ENCODE measurements at regions not wholly inside any gene's neighbourhood (a gene's known extent, or its start where the extent isn't known, plus 50 kb on each side); places are given as distances from the start of the nearest gene placed in this dataset.

- H3K9ac ChIP-seq (ENCODE audit: low read length in 3 of 3) = no peak overlapping the region
- no peak for FAIRE-seq
- TF ChIP-seq, protein P1, sequence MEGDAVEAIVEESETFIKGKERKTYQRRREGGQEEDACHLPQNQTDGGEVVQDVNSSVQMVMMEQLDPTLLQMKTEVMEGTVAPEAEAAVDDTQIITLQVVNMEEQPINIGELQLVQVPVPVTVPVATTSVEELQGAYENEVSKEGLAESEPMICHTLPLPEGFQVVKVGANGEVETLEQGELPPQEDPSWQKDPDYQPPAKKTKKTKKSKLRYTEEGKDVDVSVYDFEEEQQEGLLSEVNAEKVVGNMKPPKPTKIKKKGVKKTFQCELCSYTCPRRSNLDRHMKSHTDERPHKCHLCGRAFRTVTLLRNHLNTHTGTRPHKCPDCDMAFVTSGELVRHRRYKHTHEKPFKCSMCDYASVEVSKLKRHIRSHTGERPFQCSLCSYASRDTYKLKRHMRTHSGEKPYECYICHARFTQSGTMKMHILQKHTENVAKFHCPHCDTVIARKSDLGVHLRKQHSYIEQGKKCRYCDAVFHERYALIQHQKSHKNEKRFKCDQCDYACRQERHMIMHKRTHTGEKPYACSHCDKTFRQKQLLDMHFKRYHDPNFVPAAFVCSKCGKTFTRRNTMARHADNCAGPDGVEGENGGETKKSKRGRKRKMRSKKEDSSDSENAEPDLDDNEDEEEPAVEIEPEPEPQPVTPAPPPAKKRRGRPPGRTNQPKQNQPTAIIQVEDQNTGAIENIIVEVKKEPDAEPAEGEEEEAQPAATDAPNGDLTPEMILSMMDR (IDR thresholded peaks at IDR 0.05; ENCODE audit: borderline replicate concordance, extremely low read depth, insufficient read depth) = no peak
These were observed 108.6 kb upstream of the CCDC150 start for GRCh38 chr2:196530910-196531309.

DNA sequence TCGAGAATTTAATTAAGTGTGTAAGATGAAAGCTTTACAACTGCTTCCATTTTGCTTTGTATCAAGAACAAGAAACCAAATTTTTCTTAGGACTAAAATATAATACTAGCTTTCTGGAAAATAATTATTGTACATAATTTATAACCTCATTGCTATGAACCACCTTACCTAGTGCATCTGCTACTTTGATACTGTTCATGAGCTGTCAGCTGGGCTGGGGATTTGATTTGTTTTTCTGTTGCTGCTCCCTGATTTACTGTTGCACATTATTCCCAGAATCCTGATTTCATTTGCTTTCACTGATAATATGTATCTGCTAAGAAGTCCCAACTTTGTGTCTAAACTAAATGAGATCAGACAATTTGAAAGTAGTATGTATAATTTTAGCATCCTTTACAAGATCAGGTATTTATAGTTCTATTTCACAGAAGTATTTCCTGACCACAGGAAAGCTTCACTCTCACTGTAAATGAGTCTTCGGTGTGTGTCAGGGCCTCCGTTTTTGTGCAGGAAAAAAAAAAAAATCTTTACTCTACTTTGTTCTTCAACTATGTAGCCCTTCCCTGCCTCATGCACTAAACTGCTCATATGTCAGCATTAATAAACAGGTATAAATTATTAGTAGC is 105.6 kb upstream of the CCDC150 start:
- TF ChIP-seq, protein P1 (IDR thresholded peaks at IDR 0.05; ENCODE audit: borderline replicate concordance, extremely low read depth, insufficient read depth) = no peak
- no peaks in the 10 kb centered on the region for H3K27me3 ChIP-seq (ENCODE audit: control insufficient read depth, insufficient read depth, low read length)
- FAIRE-seq = no peak
- intact Hi-C loops (cut with DNase I) = no loop called here
- H3K4me3 ChIP-seq (ENCODE audit: low read length in 3 of 3) = no peak overlapping the region
- H3K27ac ChIP-seq (ENCODE audit: low read depth in 2 of 2, low read length in 2 of 2) = no peak overlapping the region
- H3K9me3 ChIP-seq (ENCODE audit: control insufficient read depth in 2 of 3, insufficient read depth in 1 of 3, low read length in 3 of 3) = no peaks in the 10 kb centered on the region
- no peaks in the 10 kb centered on the region for H3K4me1 ChIP-seq (ENCODE audit: control insufficient read depth in 2 of 3, insufficient read depth in 2 of 3, low read depth in 1 of 3, low read length in 3 of 3)
- H3K9ac ChIP-seq (ENCODE audit: low read length in 3 of 3) = no peak overlapping the region
- no peaks in the 10 kb centered on the region for H3K36me3 ChIP-seq (ENCODE audit: control insufficient read depth in 2 of 3, insufficient read depth in 3 of 3, low read length in 3 of 3)
- DNase-seq = no peak

More at GRCh38 chr2:196530910-196531309, 108.6 kb upstream of the CCDC150 start:
- Histone ChIP-seq H3K27me3 (ENCODE audit: control insufficient read depth, insufficient read depth, low read length) (no peaks in the 10 kb centered on the region), H3K9me3 (ENCODE audit: control insufficient read depth in 2 of 3, insufficient read depth in 1 of 3, low read length in 3 of 3) (no peaks in the 10 kb centered on the region), H3K4me1 (ENCODE audit: control insufficient read depth in 2 of 3, insufficient read depth in 2 of 3, low read depth in 1 of 3, low read length in 3 of 3) (no peaks in the 10 kb centered on the region), H3K27ac (ENCODE audit: low read depth in 2 of 2, low read length in 2 of 2) (no peak overlapping the region), H3K4me3 (ENCODE audit: low read length in 3 of 3) (no peak overlapping the region), H3K36me3 (ENCODE audit: control insufficient read depth in 2 of 3, insufficient read depth in 3 of 3, low read length in 3 of 3) (no peaks in the 10 kb centered on the region)
- no peak for DNase-seq
- intact Hi-C loops (cut with DNase I) = no loop called here

GRCh38 chr2:196534495-196534894 is 105.0 kb upstream of the CCDC150 start:
- DNase-seq (no peak), FAIRE-seq (no peak)
- no peak overlapping the region for H3K9ac ChIP-seq (ENCODE audit: low read length in 3 of 3)
- no peaks in the 10 kb centered on the region for H3K27me3 ChIP-seq (ENCODE audit: control insufficient read depth, insufficient read depth, low read length)
- no peak overlapping the region for H3K27ac ChIP-seq (ENCODE audit: low read depth in 2 of 2, low read length in 2 of 2)
- TF ChIP-seq, protein P1 (IDR thresholded peaks at IDR 0.05; ENCODE audit: borderline replicate concordance, extremely low read depth, insufficient read depth) = no peak
- intact Hi-C loops (cut with DNase I) = no loop called here
- H3K9me3 ChIP-seq (ENCODE audit: control insufficient read depth in 2 of 3, insufficient read depth in 1 of 3, low read length in 3 of 3) = no peaks in the 10 kb centered on the region
- H3K36me3 ChIP-seq (ENCODE audit: control insufficient read depth in 2 of 3, insufficient read depth in 3 of 3, low read length in 3 of 3) = no peaks in the 10 kb centered on the region
- no peak overlapping the region for H3K4me3 ChIP-seq (ENCODE audit: low read length in 3 of 3)
- H3K4me1 ChIP-seq (ENCODE audit: control insufficient read depth in 2 of 3, insufficient read depth in 2 of 3, low read depth in 1 of 3, low read length in 3 of 3) = no peaks in the 10 kb centered on the region

DNA sequence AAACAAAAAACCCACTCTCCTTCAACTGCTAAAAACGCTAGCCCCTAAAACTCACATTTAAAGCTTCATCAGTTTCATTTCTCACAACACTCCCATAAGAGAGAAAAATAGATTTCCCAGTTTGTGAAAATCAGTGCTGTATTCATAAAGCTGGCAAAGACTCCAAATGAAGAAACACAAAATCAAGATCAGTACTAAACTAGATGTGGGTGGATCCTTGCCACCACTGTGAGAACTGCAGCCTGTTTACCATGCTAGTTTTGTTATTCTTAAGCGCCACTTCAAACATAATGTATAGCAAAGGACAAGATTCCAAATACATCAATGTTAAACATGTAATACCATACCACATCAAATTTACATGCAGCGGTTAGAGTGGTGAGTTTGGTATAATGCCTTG is 104.5 kb upstream of the CCDC150 start:
- H3K4me3 ChIP-seq (ENCODE audit: low read length in 3 of 3) = no peak overlapping the region
- no peaks in the 10 kb centered on the region for H3K27me3 ChIP-seq (ENCODE audit: control insufficient read depth, insufficient read depth, low read length)
- H3K9me3 ChIP-seq (ENCODE audit: control insufficient read depth in 2 of 3, insufficient read depth in 1 of 3, low read length in 3 of 3) = no peaks in the 10 kb centered on the region
- TF ChIP-seq, protein P1 (IDR thresholded peaks at IDR 0.05; ENCODE audit: borderline replicate concordance, extremely low read depth, insufficient read depth) = no peak
- no peaks in the 10 kb centered on the region for H3K36me3 ChIP-seq (ENCODE audit: control insufficient read depth in 2 of 3, insufficient read depth in 3 of 3, low read length in 3 of 3)
- FAIRE-seq = no peak
- DNase-seq = no peak
- no peak overlapping the region for H3K27ac ChIP-seq (ENCODE audit: low read depth in 2 of 2, low read length in 2 of 2)
- no peak overlapping the region for H3K9ac ChIP-seq (ENCODE audit: low read length in 3 of 3)
- H3K4me1 ChIP-seq (ENCODE audit: control insufficient read depth in 2 of 3, insufficient read depth in 2 of 3, low read depth in 1 of 3, low read length in 3 of 3) = no peaks in the 10 kb centered on the region
- intact Hi-C loops (cut with DNase I) = no loop called here
